Dendritic cell treated with granulocyte-macrophage colony-stimulating factor and Interleukin-4, amounts not matched to agents 40 ng/mL and 50 ng/mL, for 4 days (primary cell): ENCODE measurements at regions not wholly inside any gene's neighbourhood (a gene's known extent, or its start where the extent isn't known, plus 50 kb on each side); places are given as distances from the start of the nearest gene placed in this dataset.
"Not testable (repeated sequence)": the region's sequence is repeated elsewhere in the genome, so short reads cannot be mapped to it uniquely, and the experiment has no call there.

Experiments used
- H3K27ac Mint-ChIP-seq: one replicate; pipeline ENCODE4 v1.8.0; 2022; ENCODE audit warnings: mild to moderate bottlenecking, mixed read lengths
- H3K27me3 Mint-ChIP-seq: one replicate; pipeline ENCODE4 v1.8.0; 2022; ENCODE audit warnings: mild to moderate bottlenecking, mixed read lengths
- H3K36me3 Mint-ChIP-seq: one replicate; pipeline ENCODE4 v1.8.0; 2022; ENCODE audit warnings: low read depth, mixed read lengths
- H3K4me1 Mint-ChIP-seq: one replicate; pipeline ENCODE4 v1.8.0; 2022; ENCODE audit warnings: low read depth, mixed read lengths
- H3K4me3 Mint-ChIP-seq: one replicate; pipeline ENCODE4 v1.8.0; 2022; ENCODE audit warnings: mild to moderate bottlenecking, moderate library complexity, mixed read lengths
- H3K9me3 Mint-ChIP-seq: one replicate; pipeline ENCODE4 v1.8.0; 2022; ENCODE audit warnings: mixed read lengths
- intact Hi-C: fragments of 100-400 bp; cut with micrococcal nuclease; formaldehyde crosslinking; loops from one replicate; pipeline ENCODE4 v1.15.0; 2022

- no peaks in the 10 kb centered on the region for H3K27me3 Mint-ChIP-seq
- no peaks in the 10 kb centered on the region for H3K4me1 Mint-ChIP-seq
- no peaks in the 10 kb centered on the region for H3K9me3 Mint-ChIP-seq
- intact Hi-C loops: no loop called here
- no peak overlapping the region for H3K27ac Mint-ChIP-seq
- no peak overlapping the region for H3K4me3 Mint-ChIP-seq
- no peaks in the 10 kb centered on the region for H3K36me3 Mint-ChIP-seq
Measured at GRCh38 chr2:31664949-31665724, 84.4 kb upstream of the SRD5A2 start.

GRCh38 chr2:31660812-31661335 lies 80.1 kb upstream of the SRD5A2 start:
- Mint-ChIP-seq H3K9me3 (peaks cover 12% of the 10 kb centered on the region), H3K27me3 (peaks cover 3% of the 10 kb centered on the region)

GRCh38 chr2:31660165-31660564 lies 79.4 kb upstream of the SRD5A2 start:
- Mint-ChIP-seq H3K4me3 (no peak overlapping the region), H3K27ac (no peak overlapping the region), H3K4me1 (no peaks in the 10 kb centered on the region), H3K36me3 (no peaks in the 10 kb centered on the region), H3K27me3 (peaks cover 3% of the 10 kb centered on the region), H3K9me3 (peaks cover 12% of the 10 kb centered on the region)
- intact Hi-C loops: no loop called here

More at GRCh38 chr2:31660812-31661335, 80.1 kb upstream of the SRD5A2 start:
- Mint-ChIP-seq H3K4me3 (no peak overlapping the region), H3K4me1 (no peaks in the 10 kb centered on the region), H3K36me3 (no peaks in the 10 kb centered on the region), H3K27ac (no peak overlapping the region)
- intact Hi-C loops: no loop called here

GRCh38 chr2:31654241-31654640 lies 73.5 kb upstream of the SRD5A2 start:
- Mint-ChIP-seq H3K27me3 (peaks cover 3% of the 10 kb centered on the region), H3K4me3 (no peak overlapping the region), H3K4me1 (no peaks in the 10 kb centered on the region), H3K27ac (no peak overlapping the region), H3K9me3 (peaks cover 12% of the 10 kb centered on the region), H3K36me3 (no peaks in the 10 kb centered on the region)
- intact Hi-C loops: no loop called here

- Mint-ChIP-seq H3K9me3 (no peaks in the 10 kb centered on the region), H3K4me3 (no peak overlapping the region), H3K36me3 (no peaks in the 10 kb centered on the region), H3K27ac (no peak overlapping the region), H3K27me3 (peaks cover 2% of the 10 kb centered on the region), H3K4me1 (no peaks in the 10 kb centered on the region)
- intact Hi-C loops: no loop called here
Measured at GRCh38 chr2:31651736-31652135, 71.0 kb upstream of the SRD5A2 start.

- Mint-ChIP-seq H3K36me3 (no peaks in the 10 kb centered on the region), H3K27ac (no peak overlapping the region), H3K27me3 (peaks cover 2% of the 10 kb centered on the region), H3K4me3 (no peak overlapping the region), H3K4me1 (no peaks in the 10 kb centered on the region), H3K9me3 (no peaks in the 10 kb centered on the region)
- intact Hi-C loops: no loop called here
Measured at GRCh38 chr2:31651267-31651666, 70.5 kb upstream of the SRD5A2 start.

GRCh38 chr2:31644551-31644950 lies 63.8 kb upstream of the SRD5A2 start:
- H3K27ac Mint-ChIP-seq: no peak overlapping the region
- intact Hi-C loops: no loop called here
- H3K4me1 Mint-ChIP-seq: no peaks in the 10 kb centered on the region
- H3K27me3 Mint-ChIP-seq: peaks cover 2% of the 10 kb centered on the region
- H3K9me3 Mint-ChIP-seq: peaks cover 8% of the 10 kb centered on the region
- H3K36me3 Mint-ChIP-seq: no peaks in the 10 kb centered on the region
- no peak overlapping the region for H3K4me3 Mint-ChIP-seq

- Mint-ChIP-seq H3K4me1 (no peaks in the 10 kb centered on the region), H3K27ac (no peak overlapping the region), H3K4me3 (no peak overlapping the region), H3K9me3 (peaks cover 9% of the 10 kb centered on the region), H3K27me3 (peaks cover 3% of the 10 kb centered on the region), H3K36me3 (no peaks in the 10 kb centered on the region)
- intact Hi-C loops: no loop called here
Measured at GRCh38 chr2:31642707-31643106, 62.0 kb upstream of the SRD5A2 start.

- H3K4me1 Mint-ChIP-seq, H3K36me3 Mint-ChIP-seq, H3K27me3 Mint-ChIP-seq, H3K27ac Mint-ChIP-seq, intact Hi-C loops, H3K4me3 Mint-ChIP-seq: not testable (repeated sequence)
- peaks cover 26% of the 10 kb centered on the region for H3K9me3 Mint-ChIP-seq
Measured at GRCh38 chr2:31632201-31632600, 51.5 kb upstream of the SRD5A2 start.
